ENCODE measurements at regions not wholly inside any gene's neighbourhood (a gene's known extent, or its start where the extent isn't known, plus 50 kb on each side); places are given as distances from the start of the nearest gene placed in this dataset.
"Not testable (repeated sequence)": the region's sequence is repeated elsewhere in the genome, so short reads cannot be mapped to it uniquely, and the experiment has no call there.

- TF ChIP-seq CTCF (IDR thresholded peaks at IDR 0.05 in 4 of 5, conservative IDR thresholded peaks at IDR 0.05 in 1 of 5) (no peak), POLR2A (IDR thresholded peaks at IDR 0.05) (no peak)
- intact Hi-C loops (cut with DNase I; ENCODE audit: low total_unique reads) (no loop called here), in situ Hi-C loops (cut with MboI; ENCODE audit: low sequenced_read_pairs in 4 of 4) (no loop called here)
- DNase-seq, result no peak
- ATAC-seq, result no peak
- no peaks in the 10 kb centered on the region for H3K9me3 ChIP-seq
- H3K4me3 ChIP-seq, result no peak overlapping the region
- no peaks in the 10 kb centered on the region for H3K27me3 ChIP-seq
- H3K4me1 ChIP-seq, result no peaks in the 10 kb centered on the region
- no peaks in the 10 kb centered on the region for H3K36me3 ChIP-seq
- H3K27ac ChIP-seq, result no peak overlapping the region
Observed at GRCh38 chrY:21600170-21600569, 65.5 kb downstream of the RBMY1A1 start.

DNA sequence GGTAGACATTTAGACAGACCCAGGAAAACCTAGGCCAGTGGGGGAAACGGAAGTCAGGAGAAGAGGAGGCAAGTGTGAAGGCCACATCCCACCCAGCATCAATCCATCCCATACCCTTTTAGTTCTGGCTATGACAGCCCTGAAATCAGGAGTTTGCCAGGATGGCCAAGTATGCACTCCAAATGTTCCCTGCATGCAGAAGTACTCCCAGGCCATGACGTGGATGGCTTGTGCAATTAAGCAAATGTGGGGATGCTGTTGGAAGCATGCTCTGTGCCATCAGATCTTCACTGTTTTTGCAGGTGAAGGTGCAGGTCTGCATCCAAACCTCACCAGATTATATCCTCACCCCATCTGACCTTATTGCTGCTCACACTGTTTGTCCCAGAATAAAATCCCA, 66.8 kb downstream of the RBMY1A1 start:
- ATAC-seq (no peak), DNase-seq (no peak)
- no peak overlapping the region for H3K27ac ChIP-seq
- H3K4me3 ChIP-seq, result no peak overlapping the region
- in situ Hi-C loops (cut with MboI; ENCODE audit: low sequenced_read_pairs in 4 of 4) (no loop called here), intact Hi-C loops (cut with DNase I; ENCODE audit: low total_unique reads) (no loop called here)
- no peaks in the 10 kb centered on the region for H3K27me3 ChIP-seq
- no peaks in the 10 kb centered on the region for H3K4me1 ChIP-seq
- H3K9me3 ChIP-seq, result no peaks in the 10 kb centered on the region
- no peaks in the 10 kb centered on the region for H3K36me3 ChIP-seq
- no peak for TF ChIP-seq POLR2A (IDR thresholded peaks at IDR 0.05)
- no peak for TF ChIP-seq CTCF (IDR thresholded peaks at IDR 0.05 in 4 of 5, conservative IDR thresholded peaks at IDR 0.05 in 1 of 5)

DNA sequence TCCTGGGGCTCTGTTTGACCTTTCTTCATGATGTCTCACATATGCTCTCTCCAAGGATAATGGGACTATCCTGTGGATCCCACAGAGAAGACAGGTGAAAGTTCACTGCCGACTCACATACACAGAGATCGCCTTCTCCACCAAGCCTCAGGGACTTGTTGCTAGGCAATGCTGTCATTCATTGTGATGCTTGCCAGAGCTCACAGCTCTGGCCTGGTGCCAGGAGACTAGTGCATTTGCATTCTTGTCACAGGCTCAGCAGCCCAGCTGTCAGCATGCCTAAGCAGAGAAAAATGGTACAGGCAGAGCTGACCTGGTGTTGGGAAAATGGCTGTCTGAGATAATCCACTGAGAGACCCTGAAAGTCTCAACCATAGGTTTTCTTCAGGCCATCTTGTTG, 67.9 kb downstream of the RBMY1A1 start:
- Histone ChIP-seq H3K36me3 (no peaks in the 10 kb centered on the region), H3K4me3 (no peak overlapping the region), H3K9me3 (no peaks in the 10 kb centered on the region), H3K27me3 (no peaks in the 10 kb centered on the region), H3K4me1 (no peaks in the 10 kb centered on the region), H3K27ac (no peak overlapping the region)
- TF ChIP-seq CTCF (IDR thresholded peaks at IDR 0.05 in 4 of 5, conservative IDR thresholded peaks at IDR 0.05 in 1 of 5) (no peak), POLR2A (IDR thresholded peaks at IDR 0.05) (no peak)
- intact Hi-C loops (cut with DNase I; ENCODE audit: low total_unique reads), result no loop called here
- ATAC-seq (no peak), DNase-seq (no peak)
- in situ Hi-C loops (cut with MboI; ENCODE audit: low sequenced_read_pairs in 4 of 4), result no loop called here

GRCh38 chrY:21636137-21636536, 101.5 kb downstream of the RBMY1A1 start:
- Histone ChIP-seq H3K4me3 (no peak overlapping the region), H3K36me3 (no peaks in the 10 kb centered on the region), H3K4me1 (no peaks in the 10 kb centered on the region), H3K27me3 (no peaks in the 10 kb centered on the region), H3K27ac (no peak overlapping the region), H3K9me3 (no peaks in the 10 kb centered on the region)
- in situ Hi-C loops (cut with MboI; ENCODE audit: low sequenced_read_pairs in 4 of 4) (no loop called here), intact Hi-C loops (cut with DNase I; ENCODE audit: low total_unique reads) (no loop called here)
- ATAC-seq (no peak), DNase-seq (no peak)
- no peak for TF ChIP-seq POLR2A (IDR thresholded peaks at IDR 0.05)
- no peak for TF ChIP-seq CTCF (IDR thresholded peaks at IDR 0.05 in 4 of 5, conservative IDR thresholded peaks at IDR 0.05 in 1 of 5)

GRCh38 chrY:21650496-21650895, 115.8 kb downstream of the RBMY1A1 start:
- no peak for TF ChIP-seq POLR2A (IDR thresholded peaks at IDR 0.05)
- no peak for TF ChIP-seq CTCF (IDR thresholded peaks at IDR 0.05 in 4 of 5, conservative IDR thresholded peaks at IDR 0.05 in 1 of 5)
- Histone ChIP-seq H3K9me3 (no peaks in the 10 kb centered on the region), H3K4me3 (no peak overlapping the region), H3K27ac (no peak overlapping the region), H3K36me3 (no peaks in the 10 kb centered on the region), H3K4me1 (no peaks in the 10 kb centered on the region), H3K27me3 (no peaks in the 10 kb centered on the region)
- no peak for ATAC-seq
- intact Hi-C loops (cut with DNase I; ENCODE audit: low total_unique reads), result no loop called here
- in situ Hi-C loops (cut with MboI; ENCODE audit: low sequenced_read_pairs in 4 of 4), result no loop called here
- DNase-seq, result no peak

GRCh38 chrY:21659057-21659456, 124.4 kb downstream of the RBMY1A1 start:
- ATAC-seq, result peak in 1 of 2 donors; percentile 62
- H3K27ac ChIP-seq; H3K27me3 ChIP-seq; in situ Hi-C loops (cut with MboI; ENCODE audit: low sequenced_read_pairs in 4 of 4); H3K4me1 ChIP-seq; intact Hi-C loops (cut with DNase I; ENCODE audit: low total_unique reads); DNase-seq; H3K9me3 ChIP-seq; H3K4me3 ChIP-seq; H3K36me3 ChIP-seq: not testable (repeated sequence)

DNA sequence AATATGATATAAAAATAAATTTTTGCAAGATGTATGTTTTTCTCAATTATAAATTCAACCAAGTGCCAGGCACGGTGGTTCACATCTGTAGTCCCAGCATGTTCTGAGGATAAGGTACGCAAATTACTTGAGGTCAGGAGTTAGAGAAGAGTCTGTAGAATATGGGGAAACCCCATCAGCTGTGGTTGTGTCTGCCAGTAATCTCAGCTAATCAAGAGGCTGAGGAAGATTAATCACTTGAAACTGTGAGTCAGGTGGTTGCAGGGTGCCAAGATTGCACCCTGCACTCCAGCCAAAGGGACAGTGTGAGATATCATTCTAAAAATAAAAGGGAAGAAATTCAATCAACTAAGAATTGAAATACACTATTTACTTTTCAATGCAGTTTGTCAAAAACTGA, 144.9 kb downstream of the RBMY1A1 start:
- in situ Hi-C loops (cut with MboI; ENCODE audit: low sequenced_read_pairs in 4 of 4); H3K27me3 ChIP-seq; H3K36me3 ChIP-seq; intact Hi-C loops (cut with DNase I; ENCODE audit: low total_unique reads); H3K27ac ChIP-seq; H3K9me3 ChIP-seq; H3K4me1 ChIP-seq; H3K4me3 ChIP-seq: not testable (repeated sequence)
- ATAC-seq, result peak; percentile 77 to 92
- peak in 1 of 2 donors; percentile 2 for DNase-seq
